ENCODE measurements at regions not wholly inside any gene's neighbourhood (a gene's known extent, or its start where the extent isn't known, plus 50 kb on each side); places are given as distances from the start of the nearest gene placed in this dataset.

DNA sequence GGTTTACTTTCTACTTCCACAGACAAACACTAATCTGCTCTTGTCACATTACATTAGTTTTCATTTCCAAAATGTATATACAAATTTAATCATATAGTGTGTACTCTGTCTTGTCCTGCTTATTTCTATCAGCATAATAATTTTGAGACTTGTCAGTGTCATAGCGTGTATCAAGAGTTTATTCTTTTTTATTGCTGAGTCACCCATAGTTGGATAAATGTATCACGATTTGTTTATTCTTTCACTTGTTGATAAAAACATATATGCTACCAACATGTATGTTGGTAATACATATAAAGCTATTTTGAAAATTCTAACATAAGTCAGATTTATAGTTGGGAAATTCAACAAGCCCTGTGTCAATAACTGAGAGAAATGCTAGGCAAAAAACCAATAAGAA, 261.2 kb downstream of the TRAM1L1 start:
- TF ChIP-seq, protein P1, sequence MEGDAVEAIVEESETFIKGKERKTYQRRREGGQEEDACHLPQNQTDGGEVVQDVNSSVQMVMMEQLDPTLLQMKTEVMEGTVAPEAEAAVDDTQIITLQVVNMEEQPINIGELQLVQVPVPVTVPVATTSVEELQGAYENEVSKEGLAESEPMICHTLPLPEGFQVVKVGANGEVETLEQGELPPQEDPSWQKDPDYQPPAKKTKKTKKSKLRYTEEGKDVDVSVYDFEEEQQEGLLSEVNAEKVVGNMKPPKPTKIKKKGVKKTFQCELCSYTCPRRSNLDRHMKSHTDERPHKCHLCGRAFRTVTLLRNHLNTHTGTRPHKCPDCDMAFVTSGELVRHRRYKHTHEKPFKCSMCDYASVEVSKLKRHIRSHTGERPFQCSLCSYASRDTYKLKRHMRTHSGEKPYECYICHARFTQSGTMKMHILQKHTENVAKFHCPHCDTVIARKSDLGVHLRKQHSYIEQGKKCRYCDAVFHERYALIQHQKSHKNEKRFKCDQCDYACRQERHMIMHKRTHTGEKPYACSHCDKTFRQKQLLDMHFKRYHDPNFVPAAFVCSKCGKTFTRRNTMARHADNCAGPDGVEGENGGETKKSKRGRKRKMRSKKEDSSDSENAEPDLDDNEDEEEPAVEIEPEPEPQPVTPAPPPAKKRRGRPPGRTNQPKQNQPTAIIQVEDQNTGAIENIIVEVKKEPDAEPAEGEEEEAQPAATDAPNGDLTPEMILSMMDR (conservative IDR thresholded peaks at IDR 0.05; ENCODE audit: low read depth, low read length), result no peak
- no peak for TF ChIP-seq EZH2 (IDR thresholded peaks at IDR 0.05; ENCODE audit: low read length, unreplicated experiment)
- no peak for TF ChIP-seq EZH2phosphoT487 (IDR thresholded peaks at IDR 0.05; ENCODE audit: borderline replicate concordance, low read length)

Measured in PC-3 (cell line).